ENCODE measurements at regions not wholly inside any gene's neighbourhood (a gene's known extent, or its start where the extent isn't known, plus 50 kb on each side); places are given as distances from the start of the nearest gene placed in this dataset.
"Not testable (repeated sequence)": the region's sequence is repeated elsewhere in the genome, so short reads cannot be mapped to it uniquely, and the experiment has no call there.

- H3K4me1 ChIP-seq (ENCODE audit: low read depth); H3K4me3 ChIP-seq; H3K27ac ChIP-seq; H3K9me3 ChIP-seq (ENCODE audit: low read depth); DNase-seq (ENCODE audit: low read depth in 1 of 2, low spot score in 1 of 2); H3K36me3 ChIP-seq: not testable (repeated sequence)
- peaks cover 77% of the 10 kb centered on the region for H3K27me3 ChIP-seq
Observed at GRCh38 chr9:41075671-41076070, 52.8 kb downstream of the FOXD4L6 start.

GRCh38 chr9:41074356-41074942, 54.0 kb downstream of the FOXD4L6 start:
- H3K4me1 ChIP-seq (ENCODE audit: low read depth); H3K9me3 ChIP-seq (ENCODE audit: low read depth); H3K27ac ChIP-seq; H3K36me3 ChIP-seq: not testable (repeated sequence)
- Histone ChIP-seq H3K27me3 (peaks cover 70% of the 10 kb centered on the region), H3K4me3 (peak overlapping the region; percentile 47)
- peak; percentile 14 to 32 for DNase-seq (ENCODE audit: low read depth in 1 of 2, low spot score in 1 of 2)

GRCh38 chr9:41073471-41074243, 54.8 kb downstream of the FOXD4L6 start:
- H3K4me3 ChIP-seq = peak overlapping the region; percentile 47
- not testable (repeated sequence) for H3K9me3 ChIP-seq (ENCODE audit: low read depth); H3K27ac ChIP-seq; H3K36me3 ChIP-seq; H3K4me1 ChIP-seq (ENCODE audit: low read depth)
- peak; percentile 3 to 17 for DNase-seq (ENCODE audit: low read depth in 1 of 2, low spot score in 1 of 2)
- peaks cover 68% of the 10 kb centered on the region for H3K27me3 ChIP-seq

GRCh38 chr9:41064125-41064795, 64.2 kb downstream of the FOXD4L6 start:
- not testable (repeated sequence) for H3K4me1 ChIP-seq (ENCODE audit: low read depth); DNase-seq (ENCODE audit: low read depth in 1 of 2, low spot score in 1 of 2); H3K36me3 ChIP-seq; H3K4me3 ChIP-seq; H3K9me3 ChIP-seq (ENCODE audit: low read depth); H3K27ac ChIP-seq
- H3K27me3 ChIP-seq = peaks cover 11% of the 10 kb centered on the region

GRCh38 chr9:41063243-41063642, 65.2 kb downstream of the FOXD4L6 start:
- not testable (repeated sequence) for H3K27ac ChIP-seq; DNase-seq (ENCODE audit: low read depth in 1 of 2, low spot score in 1 of 2); H3K27me3 ChIP-seq; H3K36me3 ChIP-seq; H3K9me3 ChIP-seq (ENCODE audit: low read depth); H3K4me1 ChIP-seq (ENCODE audit: low read depth); H3K4me3 ChIP-seq

- DNase-seq (ENCODE audit: low read depth in 1 of 2, low spot score in 1 of 2); H3K4me1 ChIP-seq (ENCODE audit: low read depth); H3K27me3 ChIP-seq; H3K27ac ChIP-seq; H3K36me3 ChIP-seq; H3K4me3 ChIP-seq; H3K9me3 ChIP-seq (ENCODE audit: low read depth): not testable (repeated sequence)
Observed at GRCh38 chr9:41059603-41060002, 68.9 kb downstream of the FOXD4L6 start.

- H3K4me3 ChIP-seq; H3K4me1 ChIP-seq (ENCODE audit: low read depth); DNase-seq (ENCODE audit: low read depth in 1 of 2, low spot score in 1 of 2); H3K27ac ChIP-seq; H3K36me3 ChIP-seq; H3K27me3 ChIP-seq; H3K9me3 ChIP-seq (ENCODE audit: low read depth): not testable (repeated sequence)
Observed at GRCh38 chr9:41053666-41054363, 74.7 kb downstream of the FOXD4L6 start.

GRCh38 chr9:41048672-41049071, 79.8 kb downstream of the FOXD4L6 start:
- H3K36me3 ChIP-seq; H3K4me1 ChIP-seq (ENCODE audit: low read depth); H3K27ac ChIP-seq; DNase-seq (ENCODE audit: low read depth in 1 of 2, low spot score in 1 of 2); H3K27me3 ChIP-seq; H3K9me3 ChIP-seq (ENCODE audit: low read depth); H3K4me3 ChIP-seq: not testable (repeated sequence)

GRCh38 chr9:41047792-41048191, 80.7 kb downstream of the FOXD4L6 start:
- H3K27ac ChIP-seq; H3K4me3 ChIP-seq; H3K9me3 ChIP-seq (ENCODE audit: low read depth); H3K4me1 ChIP-seq (ENCODE audit: low read depth); H3K36me3 ChIP-seq; H3K27me3 ChIP-seq; DNase-seq (ENCODE audit: low read depth in 1 of 2, low spot score in 1 of 2): not testable (repeated sequence)

GRCh38 chr9:41044930-41045329, 83.6 kb downstream of the FOXD4L6 start:
- not testable (repeated sequence) for H3K27ac ChIP-seq; H3K4me3 ChIP-seq; DNase-seq (ENCODE audit: low read depth in 1 of 2, low spot score in 1 of 2); H3K36me3 ChIP-seq; H3K9me3 ChIP-seq (ENCODE audit: low read depth); H3K27me3 ChIP-seq; H3K4me1 ChIP-seq (ENCODE audit: low read depth)

- not testable (repeated sequence) for H3K4me3 ChIP-seq; H3K9me3 ChIP-seq (ENCODE audit: low read depth); H3K27me3 ChIP-seq; H3K27ac ChIP-seq; H3K36me3 ChIP-seq; H3K4me1 ChIP-seq (ENCODE audit: low read depth); DNase-seq (ENCODE audit: low read depth in 1 of 2, low spot score in 1 of 2)
Observed at GRCh38 chr9:41043433-41043832, 85.0 kb downstream of the FOXD4L6 start.

GRCh38 chr9:41042111-41042510, 86.4 kb downstream of the FOXD4L6 start:
- not testable (repeated sequence) for H3K27me3 ChIP-seq; H3K4me3 ChIP-seq; DNase-seq (ENCODE audit: low read depth in 1 of 2, low spot score in 1 of 2); H3K36me3 ChIP-seq; H3K4me1 ChIP-seq (ENCODE audit: low read depth); H3K27ac ChIP-seq; H3K9me3 ChIP-seq (ENCODE audit: low read depth)

- H3K27ac ChIP-seq; H3K4me1 ChIP-seq (ENCODE audit: low read depth); H3K36me3 ChIP-seq; H3K27me3 ChIP-seq; H3K4me3 ChIP-seq; DNase-seq (ENCODE audit: low read depth in 1 of 2, low spot score in 1 of 2); H3K9me3 ChIP-seq (ENCODE audit: low read depth): not testable (repeated sequence)
Observed at GRCh38 chr9:41040705-41041342, 87.7 kb downstream of the FOXD4L6 start.
